ENCODE measurements at regions not wholly inside any gene's neighbourhood (a gene's known extent, or its start where the extent isn't known, plus 50 kb on each side); places are given as distances from the start of the nearest gene placed in this dataset.

DNA sequence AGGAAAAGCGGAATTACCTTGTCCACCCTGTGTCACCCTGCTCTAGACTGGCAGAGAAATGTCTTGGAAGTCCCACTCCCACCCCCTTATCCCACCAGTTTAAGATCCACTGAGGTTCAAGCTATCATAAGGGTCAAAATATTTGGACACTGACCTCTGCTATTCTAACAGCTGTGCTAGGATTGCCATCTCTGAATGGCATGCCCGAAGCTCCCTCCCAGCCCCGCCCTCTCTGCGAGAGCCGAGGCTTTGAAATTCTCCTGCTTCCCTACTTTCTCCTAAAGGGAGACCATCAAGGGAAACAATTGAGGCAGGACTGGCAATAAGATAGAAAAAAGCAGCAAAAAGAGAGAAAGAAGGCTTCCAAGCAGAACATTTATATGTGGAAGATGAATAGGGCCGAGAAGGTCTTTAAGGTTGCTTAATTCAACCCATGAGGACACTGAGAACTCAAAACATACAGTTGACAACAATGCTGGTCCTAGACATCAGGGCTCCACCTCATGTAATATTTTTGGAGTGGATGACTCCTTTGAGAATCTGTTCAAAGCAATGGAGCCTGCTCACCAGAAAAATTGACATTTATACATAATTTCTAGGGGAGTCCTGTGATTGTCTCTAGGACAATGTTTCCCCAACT lies 338.7 kb upstream of the F9 start:
- TF ChIP-seq, protein P1, sequence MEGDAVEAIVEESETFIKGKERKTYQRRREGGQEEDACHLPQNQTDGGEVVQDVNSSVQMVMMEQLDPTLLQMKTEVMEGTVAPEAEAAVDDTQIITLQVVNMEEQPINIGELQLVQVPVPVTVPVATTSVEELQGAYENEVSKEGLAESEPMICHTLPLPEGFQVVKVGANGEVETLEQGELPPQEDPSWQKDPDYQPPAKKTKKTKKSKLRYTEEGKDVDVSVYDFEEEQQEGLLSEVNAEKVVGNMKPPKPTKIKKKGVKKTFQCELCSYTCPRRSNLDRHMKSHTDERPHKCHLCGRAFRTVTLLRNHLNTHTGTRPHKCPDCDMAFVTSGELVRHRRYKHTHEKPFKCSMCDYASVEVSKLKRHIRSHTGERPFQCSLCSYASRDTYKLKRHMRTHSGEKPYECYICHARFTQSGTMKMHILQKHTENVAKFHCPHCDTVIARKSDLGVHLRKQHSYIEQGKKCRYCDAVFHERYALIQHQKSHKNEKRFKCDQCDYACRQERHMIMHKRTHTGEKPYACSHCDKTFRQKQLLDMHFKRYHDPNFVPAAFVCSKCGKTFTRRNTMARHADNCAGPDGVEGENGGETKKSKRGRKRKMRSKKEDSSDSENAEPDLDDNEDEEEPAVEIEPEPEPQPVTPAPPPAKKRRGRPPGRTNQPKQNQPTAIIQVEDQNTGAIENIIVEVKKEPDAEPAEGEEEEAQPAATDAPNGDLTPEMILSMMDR (IDR thresholded peaks at IDR 0.05; ENCODE audit: control extremely low read depth in 1 of 3, insufficient read depth in 1 of 3, low read depth in 1 of 3, low read length in 3 of 3): no peak
- TF ChIP-seq SRF (IDR thresholded peaks at IDR 0.05; ENCODE audit: low read depth, low read length) (no peak), SIRT6 (IDR thresholded peaks at IDR 0.05; ENCODE audit: low read length) (no peak), POLR2AphosphoS5 (IDR thresholded peaks at IDR 0.05; ENCODE audit: low read depth, low read length) (no peak), EZH2 (IDR thresholded peaks at IDR 0.05; ENCODE audit: low read depth, low read length, severe bottlenecking) (no peak), RBBP5 (IDR thresholded peaks at IDR 0.05; ENCODE audit: borderline replicate concordance, low read depth, low read length) (no peak), EP300 (IDR thresholded peaks at IDR 0.05; ENCODE audit: borderline replicate concordance in 1 of 2, low read depth in 2 of 2, low read length in 2 of 2) (no peak), RAD21 (IDR thresholded peaks at IDR 0.05 in 1 of 2, conservative IDR thresholded peaks at IDR 0.05 in 1 of 2; ENCODE audit: low read depth in 2 of 2, low read length in 2 of 2) (no peak), SP1 (IDR thresholded peaks at IDR 0.05; ENCODE audit: low read depth, low read length) (no peak), BCL11A (IDR thresholded peaks at IDR 0.05; ENCODE audit: low read depth in 2 of 2, low read length in 2 of 2) (no peak), KDM1A (IDR thresholded peaks at IDR 0.05; ENCODE audit: borderline replicate concordance, low read length) (no peak), CREB1 (IDR thresholded peaks at IDR 0.05) (no peak)
- TF ChIP-seq, protein P2, sequence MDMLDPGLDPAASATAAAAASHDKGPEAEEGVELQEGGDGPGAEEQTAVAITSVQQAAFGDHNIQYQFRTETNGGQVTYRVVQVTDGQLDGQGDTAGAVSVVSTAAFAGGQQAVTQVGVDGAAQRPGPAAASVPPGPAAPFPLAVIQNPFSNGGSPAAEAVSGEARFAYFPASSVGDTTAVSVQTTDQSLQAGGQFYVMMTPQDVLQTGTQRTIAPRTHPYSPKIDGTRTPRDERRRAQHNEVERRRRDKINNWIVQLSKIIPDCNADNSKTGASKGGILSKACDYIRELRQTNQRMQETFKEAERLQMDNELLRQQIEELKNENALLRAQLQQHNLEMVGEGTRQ (IDR thresholded peaks at IDR 0.05; ENCODE audit: low read length): no peak
